NT2/D1 (cell line): ENCODE measurements at regions not wholly inside any gene's neighbourhood (a gene's known extent, or its start where the extent isn't known, plus 50 kb on each side); places are given as distances from the start of the nearest gene placed in this dataset.
"Not testable (repeated sequence)": the region's sequence is repeated elsewhere in the genome, so short reads cannot be mapped to it uniquely, and the experiment has no call there.

Source experiments
- DNase-seq: peaks from one replicate; pipeline ENCODE4 v3.0.0-alpha.2; 2011; ENCODE audit warnings: low read depth, low spot score
- H3K27me3 ChIP-seq: 2 replicates; pipeline ENCODE4 v1.6.0; 2011; ENCODE audit warnings: mild to moderate bottlenecking; ENCODE audit not compliant: insufficient read length, insufficient read depth
- H3K36me3 ChIP-seq: 2 replicates; pipeline ENCODE4 v1.6.1; 2011; ENCODE audit warnings: mild to moderate bottlenecking, low read length, mixed read lengths; ENCODE audit not compliant: insufficient read depth, insufficient read length
- H3K4me1 ChIP-seq: 2 replicates; pipeline ENCODE4 v1.5.1; 2011; ENCODE audit not compliant: insufficient read depth, insufficient read length
- H3K4me3 ChIP-seq: 2 replicates; pipeline ENCODE4 v1.5.1; 2011; ENCODE audit warnings: low read depth; ENCODE audit not compliant: insufficient read length
- H3K9ac ChIP-seq: 2 replicates; pipeline ENCODE4 v1.6.0; 2011; ENCODE audit warnings: low read depth; ENCODE audit not compliant: insufficient read length
- H3K9me3 ChIP-seq: 2 replicates; pipeline ENCODE4 v1.5.1; 2011; ENCODE audit warnings: mild to moderate bottlenecking, low read length; ENCODE audit not compliant: insufficient read depth
- SUZ12 ChIP-seq: IDR thresholded peaks from 2 replicates; pipeline ENCODE4 v1.6.1; 2011; ENCODE audit not compliant: insufficient read length, insufficient read depth; ENCODE audit errors: extremely low read depth
- YY1 ChIP-seq: IDR thresholded peaks from 2 replicates; pipeline ENCODE4 v1.6.1; 2011; ENCODE audit not compliant: insufficient read length, insufficient read depth
- ZNF274 ChIP-seq: IDR thresholded peaks from 2 replicates; pipeline ENCODE4 v1.6.1; 2011; ENCODE audit warnings: mild to moderate bottlenecking, low read depth, low read length

DNA sequence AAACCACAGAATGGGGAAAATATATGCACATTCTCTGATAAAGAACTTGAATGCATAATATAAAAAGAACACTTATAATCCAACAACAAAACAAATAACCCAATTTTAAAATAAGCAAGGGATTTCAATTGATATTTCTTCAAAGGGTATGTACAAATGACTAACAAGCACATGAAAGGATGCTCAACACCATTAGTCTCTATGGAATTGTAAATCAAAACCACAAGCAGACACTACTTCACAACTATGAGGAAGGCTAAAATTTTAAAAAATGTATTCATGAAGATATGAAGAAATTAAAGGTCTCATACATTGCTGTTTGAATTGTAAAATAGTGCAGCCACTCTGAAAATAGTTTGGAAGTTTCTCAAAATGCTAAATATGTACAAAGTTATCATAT lies 78.9 kb upstream of the GAS1 start:
- H3K27me3 ChIP-seq, result no peaks in the 10 kb centered on the region
- H3K4me1 ChIP-seq, result no peaks in the 10 kb centered on the region
- no peak overlapping the region for H3K9ac ChIP-seq
- no peaks in the 10 kb centered on the region for H3K36me3 ChIP-seq
- H3K9me3 ChIP-seq, result no peaks in the 10 kb centered on the region
- no peak for TF ChIP-seq ZNF274
- no peak for TF ChIP-seq YY1
- TF ChIP-seq SUZ12, result no peak
- no peak overlapping the region for H3K4me3 ChIP-seq
- no peak for DNase-seq

DNA sequence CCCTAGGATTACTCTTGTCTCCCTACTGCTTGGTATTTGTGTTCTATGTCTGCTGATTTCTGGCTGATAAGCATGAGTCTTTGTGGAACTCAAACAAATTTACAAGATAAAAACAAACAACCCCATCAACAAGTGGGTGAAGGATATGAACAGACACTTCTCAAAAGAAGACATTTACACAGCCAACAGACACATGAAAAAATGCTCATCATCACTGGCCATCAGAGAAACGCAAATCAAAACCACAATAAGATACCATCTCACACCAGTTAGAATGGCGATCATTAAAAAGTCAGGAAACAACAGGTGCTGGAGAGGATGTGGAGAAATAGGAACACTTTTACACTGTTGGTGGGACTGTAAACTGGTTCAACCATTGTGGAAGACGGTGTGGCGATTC lies 81.5 kb upstream of the GAS1 start:
- H3K27me3 ChIP-seq, DNase-seq, H3K9me3 ChIP-seq, H3K4me3 ChIP-seq, H3K9ac ChIP-seq, H3K36me3 ChIP-seq, H3K4me1 ChIP-seq: not testable (repeated sequence)

DNA sequence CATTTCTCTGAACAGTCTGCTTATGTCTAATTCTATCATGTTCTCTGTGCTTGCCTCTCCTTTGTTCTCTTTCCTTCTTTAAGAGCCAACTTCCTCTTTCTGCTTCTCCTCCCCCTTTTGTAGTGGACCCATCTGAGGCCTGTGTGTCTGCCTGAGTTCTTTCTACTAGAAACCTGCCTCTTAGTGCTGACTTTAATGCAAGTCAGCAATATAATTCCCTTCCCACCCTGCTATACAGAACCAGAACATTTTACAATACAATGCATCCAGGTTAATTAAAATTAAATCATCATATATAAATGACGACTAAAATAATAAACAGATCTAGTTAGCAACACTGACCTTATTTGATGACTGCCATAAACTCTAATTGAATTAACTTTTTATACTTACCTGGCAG lies 82.6 kb upstream of the GAS1 start:
- no peaks in the 10 kb centered on the region for H3K27me3 ChIP-seq
- H3K4me3 ChIP-seq, result no peak overlapping the region
- no peak for TF ChIP-seq ZNF274
- no peak for TF ChIP-seq SUZ12
- no peak for TF ChIP-seq YY1
- no peaks in the 10 kb centered on the region for H3K36me3 ChIP-seq
- no peak overlapping the region for H3K9ac ChIP-seq
- DNase-seq, result no peak
- no peaks in the 10 kb centered on the region for H3K9me3 ChIP-seq
- no peaks in the 10 kb centered on the region for H3K4me1 ChIP-seq

DNA sequence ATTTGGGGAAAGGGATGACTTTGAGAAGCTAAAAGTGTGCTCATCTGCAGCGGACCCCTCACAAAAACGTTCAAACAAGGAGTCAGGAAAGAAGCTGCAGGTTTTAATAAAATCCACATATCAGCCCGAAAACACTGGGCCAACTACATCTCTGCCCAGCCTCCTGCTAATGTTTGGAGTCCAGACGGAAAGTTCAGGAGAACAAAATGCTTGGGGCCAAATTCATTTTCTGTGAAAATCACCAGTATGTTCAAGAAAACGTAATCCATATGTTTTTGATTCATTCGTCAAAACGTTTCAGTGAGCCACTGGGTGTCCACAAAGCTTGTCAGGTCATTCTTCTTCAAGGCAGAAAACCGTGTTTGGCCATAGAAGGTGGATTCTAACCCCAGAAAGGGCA lies 87.5 kb upstream of the GAS1 start:
- H3K9me3 ChIP-seq, result 0 out of 2 replicates have a peak, but pooled peaks cover 3% of the 10 kb centered on the region
- H3K36me3 ChIP-seq, result peaks cover 7% of the 10 kb centered on the region
- DNase-seq, result no peak
- H3K4me3 ChIP-seq, result no peak overlapping the region
- H3K9ac ChIP-seq, result no peak overlapping the region
- TF ChIP-seq YY1 (no peak), SUZ12 (no peak), ZNF274 (no peak)
- no peaks in the 10 kb centered on the region for H3K27me3 ChIP-seq
- no peaks in the 10 kb centered on the region for H3K4me1 ChIP-seq

DNA sequence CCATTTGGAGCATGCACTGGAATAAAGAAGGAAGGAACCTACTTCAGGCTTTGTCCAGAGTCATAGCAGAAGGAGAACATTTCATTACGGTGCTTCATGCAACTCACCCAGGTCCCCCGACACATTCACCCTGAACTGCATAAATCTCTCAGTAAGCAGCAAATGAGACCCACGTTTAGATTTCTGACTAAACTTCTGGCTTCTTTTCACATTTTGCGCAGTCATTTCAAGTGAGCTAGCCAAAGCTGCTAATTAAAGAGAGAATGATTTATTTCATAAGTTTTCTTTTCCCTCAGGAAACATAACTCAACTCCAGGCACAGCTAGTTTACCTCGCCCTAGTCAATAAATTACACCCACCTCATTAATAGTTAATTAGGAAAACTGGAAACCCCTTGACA lies 88.6 kb upstream of the GAS1 start:
- TF ChIP-seq YY1 (no peak), SUZ12 (no peak), ZNF274 (no peak)
- DNase-seq, result no peak
- Histone ChIP-seq H3K9me3 (peaks cover 13% of the 10 kb centered on the region; the same call in 1 of the 2 replicates), H3K36me3 (peaks cover 7% of the 10 kb centered on the region), H3K27me3 (no peaks in the 10 kb centered on the region), H3K4me3 (no peak overlapping the region), H3K9ac (no peak overlapping the region), H3K4me1 (no peaks in the 10 kb centered on the region)

DNA sequence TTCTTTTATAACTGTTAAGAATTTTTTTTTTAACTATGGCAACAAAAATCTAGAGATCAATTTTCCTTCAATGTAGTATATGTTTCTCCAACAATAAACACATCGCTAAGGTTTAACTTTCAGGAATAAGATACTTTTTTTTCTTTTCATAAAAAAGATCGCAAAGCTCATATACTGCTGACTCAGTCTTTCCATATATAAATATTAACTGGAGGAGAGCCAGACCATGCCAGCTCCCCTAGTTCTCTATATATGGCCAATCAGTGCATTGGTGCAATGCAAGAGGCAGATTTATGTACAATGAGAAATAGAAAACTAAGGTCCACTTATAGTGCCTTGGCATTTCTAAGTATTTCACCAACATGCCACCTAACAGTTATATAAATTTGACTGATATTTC lies 89.2 kb upstream of the GAS1 start:
- Histone ChIP-seq H3K27me3 (no peaks in the 10 kb centered on the region), H3K9ac (no peak overlapping the region), H3K9me3 (peaks cover 13% of the 10 kb centered on the region; the same call in 1 of the 2 replicates), H3K4me3 (no peak overlapping the region), H3K36me3 (peaks cover 7% of the 10 kb centered on the region), H3K4me1 (no peaks in the 10 kb centered on the region)
- DNase-seq, result no peak
- TF ChIP-seq SUZ12, result no peak
- no peak for TF ChIP-seq YY1
- no peak for TF ChIP-seq ZNF274

DNA sequence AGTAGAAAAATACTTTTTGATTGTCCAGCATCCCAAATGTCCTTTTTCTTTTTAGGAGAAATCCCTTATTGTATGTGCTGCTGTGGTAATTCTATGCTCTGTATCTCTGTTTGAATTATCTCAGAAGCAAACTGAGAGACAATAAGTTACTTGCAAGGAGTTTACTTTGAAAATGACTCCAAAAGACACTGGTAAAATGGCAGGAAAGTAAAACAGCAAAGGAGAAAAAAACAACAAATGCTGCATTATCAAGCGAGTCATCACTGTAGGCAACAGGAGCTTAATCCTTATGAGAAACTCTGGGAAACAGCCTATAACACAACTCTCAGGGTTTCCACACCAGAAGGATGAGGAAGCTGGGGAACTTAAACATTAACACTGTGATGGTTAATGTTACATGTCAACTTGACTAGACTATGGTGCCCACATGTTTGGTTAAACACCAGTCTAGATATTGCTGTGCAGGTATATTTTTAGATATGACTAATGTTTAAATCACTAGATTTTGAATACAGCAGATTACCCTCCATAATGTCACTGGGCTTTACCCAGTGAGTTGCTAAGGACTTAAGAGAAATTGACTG lies 92.6 kb upstream of the GAS1 start:
- DNase-seq, result no peak
- Histone ChIP-seq H3K9ac (no peak overlapping the region), H3K4me1 (no peaks in the 10 kb centered on the region), H3K9me3 (peaks cover 13% of the 10 kb centered on the region; the same call in 1 of the 2 replicates), H3K27me3 (no peaks in the 10 kb centered on the region), H3K4me3 (no peak overlapping the region), H3K36me3 (peaks cover 7% of the 10 kb centered on the region)
- TF ChIP-seq YY1, result no peak
- TF ChIP-seq ZNF274, result no peak
- TF ChIP-seq SUZ12, result no peak
